Stimulated activated memory B cell treated with anti-CD40 and anti-IgM and Interleukin-4, amounts not matched to agents 10 μg/mL and 1 μg/mL and 100 μg/mL, for 72 hours (primary cell): ENCODE measurements at regions not wholly inside any gene's neighbourhood (a gene's known extent, or its start where the extent isn't known, plus 50 kb on each side); places are given as distances from the start of the nearest gene placed in this dataset.
"Not testable (repeated sequence)": the region's sequence is repeated elsewhere in the genome, so short reads cannot be mapped to it uniquely, and the experiment has no call there.

ENCODE experiments used
- ATAC-seq: fragments of 150-1000 bp; cut with Tn5 transposase; 2 replicates; pipeline ENCODE4 v1.10.0; 2021
- H3K27ac Mint-ChIP-seq: one replicate; pipeline ENCODE4 v1.8.0; 2022; ENCODE audit warnings: mild to moderate bottlenecking, mixed read lengths
- H3K27me3 Mint-ChIP-seq: one replicate; pipeline ENCODE4 v1.8.0; 2022; ENCODE audit warnings: mixed read lengths
- H3K36me3 Mint-ChIP-seq: one replicate; pipeline ENCODE4 v1.8.0; 2022; ENCODE audit warnings: mixed read lengths
- H3K4me1 Mint-ChIP-seq: one replicate; pipeline ENCODE4 v1.8.0; 2022; ENCODE audit warnings: mixed read lengths
- H3K4me3 Mint-ChIP-seq: one replicate; pipeline ENCODE4 v1.8.0; 2022; ENCODE audit warnings: mild to moderate bottlenecking, moderate library complexity, mixed read lengths
- H3K9me3 Mint-ChIP-seq: one replicate; pipeline ENCODE4 v1.8.0; 2022; ENCODE audit warnings: mixed read lengths

DNA sequence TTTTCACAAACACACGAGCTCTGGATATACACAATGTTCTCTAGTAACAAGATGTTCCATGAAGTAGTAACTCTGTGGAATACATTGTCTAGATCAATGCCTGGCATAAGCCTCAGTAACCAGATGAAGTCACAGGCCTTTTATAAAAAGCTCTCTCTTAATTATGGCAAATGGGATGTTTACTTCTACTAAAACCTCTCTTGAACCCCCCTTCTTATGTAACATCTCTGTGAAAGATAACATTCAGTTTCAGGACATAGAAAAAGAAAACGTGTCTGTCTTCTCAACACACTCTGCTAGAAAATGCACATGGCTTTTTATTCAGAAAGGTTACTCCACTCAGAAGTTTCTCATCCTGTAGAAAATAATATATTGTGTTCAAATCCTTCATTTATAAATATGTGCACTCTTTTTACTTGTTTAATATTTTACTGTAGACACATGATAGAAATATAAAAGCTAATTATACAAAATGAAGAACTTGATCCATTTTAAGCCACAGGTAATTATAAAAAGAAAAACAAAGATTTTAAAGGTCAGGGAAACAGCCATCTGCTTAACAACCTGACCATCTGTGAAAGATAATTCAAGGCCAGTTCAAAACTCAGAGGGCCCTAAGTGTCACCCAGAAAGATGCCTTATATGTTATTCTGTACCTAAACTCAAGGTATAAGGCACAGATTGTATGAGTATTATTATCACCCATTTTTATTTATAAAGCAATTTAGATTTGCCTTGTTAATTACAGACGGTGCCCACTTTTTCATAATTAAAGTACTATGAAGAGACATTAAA lies 812.0 kb downstream of the CDH18 start:
- H3K27ac Mint-ChIP-seq: no peak overlapping the region
- H3K36me3 Mint-ChIP-seq: no peaks in the 10 kb centered on the region
- H3K4me3 Mint-ChIP-seq: no peak overlapping the region
- no peaks in the 10 kb centered on the region for H3K27me3 Mint-ChIP-seq
- H3K9me3 Mint-ChIP-seq: no peaks in the 10 kb centered on the region
- no peak for ATAC-seq
- H3K4me1 Mint-ChIP-seq: no peaks in the 10 kb centered on the region

DNA sequence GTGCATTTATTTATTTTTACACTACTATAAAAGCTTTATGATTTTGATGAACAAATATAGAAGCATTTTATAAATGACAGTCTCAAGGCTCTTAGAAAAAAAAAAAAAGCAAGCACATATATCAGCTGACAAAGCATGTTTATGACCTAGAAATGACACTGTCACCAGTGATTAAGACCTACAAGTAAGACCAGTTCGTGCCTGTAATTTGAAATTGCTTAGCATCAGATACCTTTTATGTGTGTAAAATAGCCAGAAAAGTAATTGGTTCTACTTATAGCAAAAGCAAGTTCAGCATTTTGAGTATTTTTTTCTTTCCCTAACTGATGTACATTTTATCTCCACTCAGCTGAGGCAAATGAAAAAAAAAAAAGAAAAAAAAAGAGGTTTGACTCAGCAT lies 808.4 kb downstream of the CDH18 start:
- Mint-ChIP-seq H3K4me3 (no peak overlapping the region), H3K4me1 (no peaks in the 10 kb centered on the region), H3K36me3 (no peaks in the 10 kb centered on the region), H3K9me3 (no peaks in the 10 kb centered on the region), H3K27ac (no peak overlapping the region), H3K27me3 (no peaks in the 10 kb centered on the region)
- ATAC-seq: no peak

DNA sequence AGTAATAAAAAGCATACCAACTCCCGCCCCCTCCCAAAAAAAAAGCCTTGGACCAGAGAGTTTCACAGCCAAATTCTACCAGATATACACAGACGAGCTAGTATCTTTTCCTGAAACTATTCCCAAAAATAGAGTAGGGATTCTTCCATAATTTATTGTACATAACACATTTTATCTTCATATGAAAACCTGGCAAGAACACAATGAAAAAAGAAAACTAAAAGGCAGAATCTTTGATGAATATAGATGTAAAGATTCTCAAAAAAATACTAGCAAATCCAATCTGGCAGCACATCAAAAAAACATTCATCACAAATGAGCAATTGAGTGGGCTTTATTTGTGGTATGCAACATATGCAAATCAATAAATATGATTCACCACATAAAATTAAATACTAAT lies 798.8 kb downstream of the CDH18 start:
- Mint-ChIP-seq H3K36me3 (no peaks in the 10 kb centered on the region), H3K27me3 (no peaks in the 10 kb centered on the region), H3K4me3 (no peak overlapping the region), H3K9me3 (no peaks in the 10 kb centered on the region), H3K4me1 (no peaks in the 10 kb centered on the region), H3K27ac (no peak overlapping the region)
- ATAC-seq: no peak

DNA sequence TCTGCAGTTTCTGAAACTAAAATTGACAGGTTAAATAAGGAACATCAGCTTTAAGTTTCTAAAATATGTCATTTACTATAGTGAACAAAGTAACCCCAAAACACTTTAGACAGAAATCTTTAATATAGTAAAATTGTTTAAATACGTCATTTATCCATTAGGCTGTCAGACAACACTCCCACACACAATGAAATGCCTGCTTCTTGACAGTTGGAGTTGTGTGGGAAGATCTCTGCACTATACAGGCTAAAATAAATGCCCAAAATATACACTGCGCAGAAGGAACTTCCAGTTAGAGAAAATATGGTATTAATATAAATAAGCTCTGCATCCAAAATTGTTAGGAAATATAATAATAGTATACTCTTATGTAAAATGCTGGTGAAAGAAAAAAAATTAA lies 794.4 kb downstream of the CDH18 start:
- H3K4me1 Mint-ChIP-seq: no peaks in the 10 kb centered on the region
- no peak overlapping the region for H3K27ac Mint-ChIP-seq
- H3K4me3 Mint-ChIP-seq: no peak overlapping the region
- H3K9me3 Mint-ChIP-seq: no peaks in the 10 kb centered on the region
- no peaks in the 10 kb centered on the region for H3K36me3 Mint-ChIP-seq
- no peak for ATAC-seq
- H3K27me3 Mint-ChIP-seq: no peaks in the 10 kb centered on the region

DNA sequence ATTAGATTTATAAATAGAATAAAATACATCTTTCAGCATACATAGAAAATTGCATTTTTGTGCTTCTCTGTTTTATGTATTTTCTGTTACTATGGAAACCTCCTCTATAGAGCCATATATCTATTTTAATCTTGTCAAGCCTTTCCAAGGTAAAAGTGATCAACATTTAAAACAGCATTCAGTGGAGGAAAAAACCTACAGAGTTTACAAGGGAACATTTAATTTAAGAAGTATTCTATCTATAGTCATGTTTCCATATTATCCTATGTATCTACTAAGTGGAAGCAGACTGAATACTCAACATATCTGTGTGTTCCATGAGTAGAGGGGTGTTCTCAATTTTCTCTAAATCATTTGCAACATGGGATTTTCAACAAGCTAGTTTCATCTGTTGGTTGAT lies 791.4 kb downstream of the CDH18 start:
- no peaks in the 10 kb centered on the region for H3K27me3 Mint-ChIP-seq

DNA sequence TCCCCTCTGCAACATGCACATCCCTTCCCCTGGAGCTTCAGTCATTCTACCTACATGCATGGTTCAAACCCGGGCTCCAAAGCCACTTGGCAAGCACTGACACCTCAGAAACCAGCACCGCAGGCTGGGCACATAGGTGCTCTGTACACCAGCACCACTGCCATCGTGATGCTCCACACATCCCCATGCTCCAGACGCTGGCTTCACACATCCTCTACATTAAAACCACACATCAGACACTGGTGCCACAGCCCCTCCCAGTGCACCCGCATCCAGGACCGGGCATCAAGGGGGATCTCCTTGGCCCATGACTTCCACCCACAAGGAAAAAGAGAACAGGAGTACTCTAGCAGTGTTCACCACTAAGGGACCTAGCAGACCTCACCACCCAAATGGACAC lies 787.7 kb downstream of the CDH18 start:
- no peaks in the 10 kb centered on the region for H3K9me3 Mint-ChIP-seq
- H3K27ac Mint-ChIP-seq: no peak overlapping the region
- no peaks in the 10 kb centered on the region for H3K36me3 Mint-ChIP-seq
- H3K4me3 Mint-ChIP-seq: no peak overlapping the region
- no peaks in the 10 kb centered on the region for H3K4me1 Mint-ChIP-seq
- no peaks in the 10 kb centered on the region for H3K27me3 Mint-ChIP-seq
- ATAC-seq: peak; percentile 58

More for the DNA sequence above, 791.4 kb downstream of the CDH18 start:
- H3K27ac Mint-ChIP-seq: no peak overlapping the region
- no peaks in the 10 kb centered on the region for H3K36me3 Mint-ChIP-seq
- no peak for ATAC-seq
- H3K9me3 Mint-ChIP-seq: no peaks in the 10 kb centered on the region
- H3K4me1 Mint-ChIP-seq: no peaks in the 10 kb centered on the region
- H3K4me3 Mint-ChIP-seq: no peak overlapping the region

DNA sequence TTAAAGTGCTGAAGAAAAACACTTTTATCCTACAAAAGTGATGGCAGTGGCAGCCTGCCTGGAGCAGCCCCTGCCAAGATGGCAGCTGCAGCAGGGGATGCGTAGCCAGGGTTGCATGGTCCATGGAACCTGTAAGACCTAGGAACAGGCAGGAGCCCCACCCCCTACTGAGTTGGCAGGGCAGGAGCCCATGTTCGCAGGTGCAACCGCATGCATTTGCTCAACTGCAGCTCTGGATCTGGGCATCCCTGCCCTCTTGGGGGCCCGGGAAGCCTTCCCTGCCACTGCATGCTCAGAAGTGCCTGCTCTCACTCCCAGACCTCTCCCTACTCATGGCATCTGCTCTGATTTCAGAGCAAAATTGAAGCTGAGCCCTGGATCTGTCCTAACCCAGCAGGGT lies 779.6 kb downstream of the CDH18 start:
- H3K36me3 Mint-ChIP-seq: no peaks in the 10 kb centered on the region
- H3K27me3 Mint-ChIP-seq: no peaks in the 10 kb centered on the region
- no peaks in the 10 kb centered on the region for H3K4me1 Mint-ChIP-seq
- H3K27ac Mint-ChIP-seq: no peak overlapping the region
- no peak overlapping the region for H3K4me3 Mint-ChIP-seq
- H3K9me3 Mint-ChIP-seq: peaks cover 4% of the 10 kb centered on the region
- ATAC-seq: peak; percentile 14

DNA sequence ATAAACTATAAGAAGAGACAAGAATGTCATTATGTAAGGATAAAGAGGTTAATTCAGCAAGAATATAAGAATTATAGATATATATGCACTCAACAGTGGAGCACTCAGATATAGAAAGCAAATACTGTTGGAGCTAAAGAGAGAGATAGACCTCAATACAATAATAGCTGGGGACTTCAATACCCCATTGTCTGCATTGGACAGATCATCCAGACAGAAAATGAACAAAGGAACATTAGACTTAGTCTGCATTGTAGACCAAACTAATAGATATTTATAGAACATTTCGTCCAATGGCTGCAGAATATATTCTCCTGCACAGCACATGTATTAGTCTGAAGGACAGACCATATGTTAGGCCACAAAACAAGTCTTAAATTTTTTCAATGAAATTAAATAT lies 777.1 kb downstream of the CDH18 start:
- H3K27ac Mint-ChIP-seq: no peak overlapping the region
- H3K4me3 Mint-ChIP-seq: no peak overlapping the region
- no peaks in the 10 kb centered on the region for H3K27me3 Mint-ChIP-seq
- no peaks in the 10 kb centered on the region for H3K36me3 Mint-ChIP-seq
- no peak for ATAC-seq
- peaks cover 4% of the 10 kb centered on the region for H3K9me3 Mint-ChIP-seq
- no peaks in the 10 kb centered on the region for H3K4me1 Mint-ChIP-seq

DNA sequence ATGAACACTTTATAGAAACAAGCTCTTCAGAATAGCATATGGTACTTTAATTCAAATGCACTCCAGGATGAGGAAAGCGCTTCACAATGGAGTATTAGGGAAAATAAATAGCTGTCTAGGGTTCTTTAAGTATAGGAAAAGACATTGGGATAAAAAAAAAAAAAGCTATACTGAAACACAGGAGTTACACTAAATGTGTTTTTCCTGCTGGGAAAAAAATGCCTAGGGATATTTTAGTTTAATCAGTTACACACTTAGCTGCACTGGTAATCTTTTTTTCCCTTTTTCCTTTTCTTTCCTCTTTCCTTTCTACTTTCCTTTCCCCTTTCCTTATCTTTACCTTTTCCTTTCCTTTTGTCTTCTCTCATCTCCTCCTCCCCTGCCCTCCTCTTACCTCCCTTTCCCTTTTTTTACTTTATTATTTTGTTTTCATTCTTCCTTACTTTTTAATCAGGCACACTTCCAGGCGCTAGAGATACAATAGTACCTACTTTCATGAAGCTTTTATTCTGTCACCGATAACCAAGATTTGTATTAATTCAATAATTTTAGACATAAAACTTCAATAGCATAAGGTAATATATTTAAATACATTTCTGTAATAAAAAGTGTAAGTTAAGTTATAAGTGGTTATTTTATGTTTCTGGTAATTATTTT lies 758.7 kb downstream of the CDH18 start:
- Mint-ChIP-seq H3K4me3 (no peak overlapping the region), H3K9me3 (no peaks in the 10 kb centered on the region), H3K27me3 (no peaks in the 10 kb centered on the region), H3K4me1 (no peaks in the 10 kb centered on the region), H3K36me3 (no peaks in the 10 kb centered on the region), H3K27ac (no peak overlapping the region)
- ATAC-seq: no peak

DNA sequence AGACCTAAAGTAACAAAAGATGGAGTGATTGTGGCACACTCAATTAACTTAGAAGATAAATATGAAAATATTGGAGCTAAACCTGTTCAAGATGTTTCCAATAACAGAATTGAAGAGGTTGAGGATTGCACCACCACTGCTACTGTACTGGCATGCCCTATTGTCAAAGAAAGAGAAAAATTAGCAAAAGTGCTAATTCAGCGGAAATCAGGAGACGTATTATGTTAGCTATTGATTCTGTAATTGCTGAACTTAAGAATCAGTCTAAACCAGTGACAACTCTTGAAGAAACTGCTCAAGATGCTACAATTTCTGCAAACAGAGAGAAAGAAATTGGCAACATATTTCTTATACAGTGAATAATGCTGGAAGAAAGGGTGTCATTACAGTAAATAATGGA lies 754.4 kb downstream of the CDH18 start:
- no peak for ATAC-seq
- no peaks in the 10 kb centered on the region for H3K9me3 Mint-ChIP-seq
- H3K4me3 Mint-ChIP-seq: no peak overlapping the region
- H3K27me3 Mint-ChIP-seq: no peaks in the 10 kb centered on the region
- H3K36me3 Mint-ChIP-seq: no peaks in the 10 kb centered on the region
- no peaks in the 10 kb centered on the region for H3K4me1 Mint-ChIP-seq
- H3K27ac Mint-ChIP-seq: no peak overlapping the region

DNA sequence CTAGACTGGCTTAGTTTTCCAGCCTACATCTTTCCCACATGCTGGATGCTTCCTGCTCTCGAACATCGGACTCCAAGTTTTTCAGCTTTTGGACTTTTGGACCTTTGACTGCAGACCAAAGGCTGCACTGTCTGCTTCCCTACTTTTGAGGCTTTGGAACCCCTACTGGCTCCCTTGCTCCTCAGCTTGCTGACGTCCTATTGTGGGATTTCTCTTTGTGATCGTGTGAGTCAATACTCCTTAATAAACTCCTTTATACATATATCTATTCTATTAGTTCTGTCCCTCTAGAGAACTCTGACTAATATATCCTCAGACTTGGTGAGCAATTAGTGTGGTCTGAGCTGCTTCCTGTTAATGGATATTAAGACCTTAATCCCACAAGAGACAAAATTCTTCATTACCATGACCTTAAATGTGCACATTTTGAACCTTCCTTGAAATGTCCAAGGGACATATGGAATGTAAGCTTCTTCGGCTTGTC lies 752.9 kb downstream of the CDH18 start:
- Mint-ChIP-seq H3K36me3 (no peaks in the 10 kb centered on the region), H3K27ac (no peak overlapping the region), H3K4me1 (no peaks in the 10 kb centered on the region), H3K27me3 (no peaks in the 10 kb centered on the region), H3K9me3 (no peaks in the 10 kb centered on the region), H3K4me3 (no peak overlapping the region)
- ATAC-seq: no peak

DNA sequence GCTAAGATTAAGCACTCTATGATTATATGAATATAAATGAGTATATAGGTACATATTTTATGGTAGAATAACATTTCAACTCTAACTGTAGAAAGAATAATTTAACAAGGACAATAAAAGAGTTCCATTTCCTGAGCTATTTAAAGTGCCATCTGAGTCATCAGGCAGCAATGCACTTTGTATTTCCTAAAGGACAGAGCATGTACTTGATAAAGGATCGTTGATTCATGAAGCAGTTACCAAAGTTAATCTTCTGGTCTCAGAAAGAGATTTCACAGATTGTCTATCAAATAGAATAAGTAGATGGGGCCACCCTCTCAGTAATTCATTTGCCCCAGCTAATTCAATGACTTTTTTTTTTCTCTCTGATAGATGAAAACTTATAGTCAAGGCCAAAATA lies 747.8 kb downstream of the CDH18 start:
- no peaks in the 10 kb centered on the region for H3K27me3 Mint-ChIP-seq
- H3K27ac Mint-ChIP-seq: no peak overlapping the region
- H3K4me3 Mint-ChIP-seq: no peak overlapping the region
- H3K36me3 Mint-ChIP-seq: no peaks in the 10 kb centered on the region
- no peaks in the 10 kb centered on the region for H3K4me1 Mint-ChIP-seq
- no peak for ATAC-seq
- H3K9me3 Mint-ChIP-seq: no peaks in the 10 kb centered on the region

DNA sequence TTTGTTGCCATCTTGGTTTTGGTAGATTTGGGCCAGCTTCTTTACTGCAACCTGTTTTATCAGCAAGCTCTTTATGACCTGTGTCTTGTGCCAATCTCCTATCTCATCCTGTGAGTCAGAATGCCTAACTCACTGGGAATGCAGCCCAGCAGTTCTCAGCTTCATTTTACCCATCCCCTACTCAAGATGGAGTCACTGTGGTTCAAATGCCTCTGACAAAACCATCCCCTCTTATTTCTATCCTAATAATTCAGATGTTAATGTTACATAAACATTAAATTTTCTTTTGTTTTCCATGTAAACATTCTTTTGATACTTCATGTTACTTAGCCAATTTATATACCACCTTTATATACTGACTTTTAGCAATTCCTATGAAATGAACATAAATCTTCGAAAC lies 746.3 kb downstream of the CDH18 start:
- no peak overlapping the region for H3K27ac Mint-ChIP-seq
- ATAC-seq: no peak
- no peak overlapping the region for H3K4me3 Mint-ChIP-seq
- H3K9me3 Mint-ChIP-seq: peaks cover 4% of the 10 kb centered on the region
- H3K4me1 Mint-ChIP-seq: no peaks in the 10 kb centered on the region
- no peaks in the 10 kb centered on the region for H3K27me3 Mint-ChIP-seq
- no peaks in the 10 kb centered on the region for H3K36me3 Mint-ChIP-seq

DNA sequence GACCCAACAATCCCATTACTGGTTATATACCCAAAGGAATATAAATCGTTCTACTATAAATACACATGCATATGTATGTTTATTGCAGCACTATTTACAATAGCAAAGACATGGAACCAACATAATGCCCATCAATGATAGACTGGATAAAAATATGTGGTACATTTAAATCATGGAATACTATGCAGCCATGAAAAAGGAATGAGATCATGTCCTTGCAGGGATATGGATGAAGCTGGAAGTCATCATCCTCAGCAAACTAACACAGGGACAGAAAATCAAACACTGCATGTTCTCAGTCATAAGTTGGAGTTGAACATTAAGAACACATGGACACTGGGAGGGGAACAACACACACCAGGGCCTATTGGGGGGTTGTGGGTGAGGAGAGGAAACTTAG lies 741.8 kb downstream of the CDH18 start:
- H3K9me3 Mint-ChIP-seq, H3K27ac Mint-ChIP-seq, H3K36me3 Mint-ChIP-seq, ATAC-seq, H3K4me3 Mint-ChIP-seq, H3K27me3 Mint-ChIP-seq, H3K4me1 Mint-ChIP-seq: not testable (repeated sequence)

DNA sequence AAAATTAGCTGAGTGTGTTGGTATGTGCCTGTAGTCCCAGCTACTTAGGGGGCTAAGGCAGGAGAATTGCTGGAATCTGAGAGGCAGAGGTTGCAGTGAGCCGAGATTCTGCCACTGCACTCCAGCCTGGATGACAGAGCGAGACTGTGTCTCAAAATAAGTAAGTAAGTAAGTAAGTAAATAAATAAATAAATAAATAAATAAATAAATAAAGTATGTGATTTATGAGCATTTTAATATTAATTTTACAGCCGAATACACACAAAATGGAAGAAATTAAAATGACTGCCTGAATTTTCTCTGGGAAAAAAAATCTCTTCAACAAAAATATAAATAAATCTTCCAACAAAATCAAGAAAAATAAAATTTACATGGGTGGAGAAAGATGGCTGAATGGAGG lies 740.7 kb downstream of the CDH18 start:
- Mint-ChIP-seq H3K4me1 (no peaks in the 10 kb centered on the region), H3K27ac (no peak overlapping the region), H3K4me3 (no peak overlapping the region), H3K36me3 (no peaks in the 10 kb centered on the region), H3K27me3 (no peaks in the 10 kb centered on the region), H3K9me3 (peaks cover 4% of the 10 kb centered on the region)
- no peak for ATAC-seq

DNA sequence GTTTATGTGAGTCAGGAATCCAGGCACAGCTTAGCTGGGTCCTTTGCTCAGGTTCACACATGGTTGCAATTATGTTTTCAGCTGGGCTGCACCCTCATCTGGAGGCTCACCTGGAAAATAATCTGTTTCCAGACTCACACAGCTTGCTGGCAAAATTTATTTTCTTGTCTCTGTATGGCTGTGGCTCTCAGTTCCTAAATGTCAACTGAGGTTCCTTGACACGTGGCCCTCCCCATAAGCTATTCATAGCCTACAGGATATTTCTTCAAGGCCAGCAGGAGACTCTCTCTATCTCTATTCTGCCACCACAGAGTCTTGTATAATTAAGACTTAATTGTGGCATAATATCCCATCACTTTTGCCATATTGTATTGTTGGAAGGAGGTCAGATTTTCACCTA lies 732.0 kb downstream of the CDH18 start:
- Mint-ChIP-seq H3K27ac (no peak overlapping the region), H3K4me3 (no peak overlapping the region), H3K36me3 (no peaks in the 10 kb centered on the region), H3K4me1 (no peaks in the 10 kb centered on the region), H3K27me3 (no peaks in the 10 kb centered on the region), H3K9me3 (peaks cover 3% of the 10 kb centered on the region)
- no peak for ATAC-seq
